OCI-LY7 (cell line): ENCODE measurements at regions not wholly inside any gene's neighbourhood (a gene's known extent, or its start where the extent isn't known, plus 50 kb on each side); places are given as distances from the start of the nearest gene placed in this dataset.

ENCODE experiments used
- CTCF ChIP-seq: fragments of 200-600 bp; sonication (generic); conservative IDR thresholded peaks from 2 replicates; pipeline ENCODE4 v1.5.1; 2014; ENCODE audit warnings: mild to moderate bottlenecking, antibody characterized with exemption, low read length, moderate library complexity, mixed read lengths
- EZH2phosphoT487 ChIP-seq: fragments of 200-600 bp; sonication (generic); IDR thresholded peaks from 2 replicates; pipeline ENCODE4 v1.6.1; 2018; ENCODE audit warnings: low read depth, borderline replicate concordance, mild to moderate bottlenecking, mixed run types, antibody characterized with exemption, low read length, moderate library complexity, mixed read lengths

DNA sequence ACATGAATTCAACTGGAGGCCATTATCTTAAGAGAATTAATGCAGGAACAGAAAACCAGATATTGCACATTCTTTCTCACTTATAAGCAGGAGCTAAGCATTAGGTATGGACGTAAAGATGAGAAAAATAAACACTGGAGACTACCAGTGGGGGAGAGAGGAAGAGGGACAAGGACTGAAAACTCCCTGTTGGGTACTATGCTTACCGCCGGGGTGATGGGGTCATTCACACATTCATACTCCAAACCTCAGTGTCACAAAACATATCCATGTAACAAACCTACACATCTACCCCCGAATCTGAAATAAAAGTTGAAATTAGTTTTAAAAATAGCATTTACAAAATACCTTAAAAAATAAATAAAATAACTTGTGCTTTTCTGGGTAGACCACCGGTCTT, 80.8 kb upstream of the RAP1B start:
- TF ChIP-seq EZH2phosphoT487 (no peak), CTCF (no peak)
